ENCODE measurements at regions not wholly inside any gene's neighbourhood (a gene's known extent, or its start where the extent isn't known, plus 50 kb on each side); places are given as distances from the start of the nearest gene placed in this dataset.

- Histone ChIP-seq H3K4me2 (ENCODE audit: low read length) (no peak overlapping the region), H3K4me3 (ENCODE audit: low read length) (no peak overlapping the region), H3F3A (ENCODE audit: control insufficient read depth, insufficient read depth) (no peaks in the 10 kb centered on the region), H3K4me1 (ENCODE audit: control insufficient read depth, low read length) (no peaks in the 10 kb centered on the region), H3K27me3 (ENCODE audit: control insufficient read depth, low read length) (no peaks in the 10 kb centered on the region), H3K36me3 (ENCODE audit: control insufficient read depth, low read length) (no peaks in the 10 kb centered on the region), H3K79me2 (ENCODE audit: control insufficient read depth, low read length) (no peaks in the 10 kb centered on the region), H3K9me2 (replicated peaks; ENCODE audit: control insufficient read depth, low read length) (no peaks in the 10 kb centered on the region), H3K27ac (ENCODE audit: low read depth, low read length) (no peak overlapping the region), H4K20me1 (ENCODE audit: control insufficient read depth, insufficient read depth, low read depth, low read length) (no peaks in the 10 kb centered on the region), H3K9me3 (ENCODE audit: control insufficient read depth, insufficient read depth, low read length) (peaks cover 9% of the 10 kb centered on the region; the same call in 1 of the 2 replicates)
- TF ChIP-seq EZH2phosphoT487 (IDR thresholded peaks at IDR 0.05; ENCODE audit: borderline replicate concordance, low read length): no peak
- no peak for TF ChIP-seq CTCF (IDR thresholded peaks at IDR 0.05; ENCODE audit: low read depth, low read length, poor library complexity, severe bottlenecking)
These were observed 812.6 kb downstream of the MCTP2 start for GRCh38 chr15:95043933-95044313.

GRCh38 chr15:95044745-95045417, 813.5 kb downstream of the MCTP2 start:
- H3K4me1 ChIP-seq (ENCODE audit: control insufficient read depth, low read length): no peaks in the 10 kb centered on the region
- no peaks in the 10 kb centered on the region for H3F3A ChIP-seq (ENCODE audit: control insufficient read depth, insufficient read depth)
- H3K27me3 ChIP-seq (ENCODE audit: control insufficient read depth, low read length): no peaks in the 10 kb centered on the region
- H3K79me2 ChIP-seq (ENCODE audit: control insufficient read depth, low read length): no peaks in the 10 kb centered on the region
- H3K4me2 ChIP-seq (ENCODE audit: low read length): no peak overlapping the region
- no peaks in the 10 kb centered on the region for H4K20me1 ChIP-seq (ENCODE audit: control insufficient read depth, insufficient read depth, low read depth, low read length)
- no peak overlapping the region for H3K4me3 ChIP-seq (ENCODE audit: low read length)
- H3K27ac ChIP-seq (ENCODE audit: low read depth, low read length): no peak overlapping the region
- TF ChIP-seq EZH2phosphoT487 (IDR thresholded peaks at IDR 0.05; ENCODE audit: borderline replicate concordance, low read length) (no peak), CTCF (IDR thresholded peaks at IDR 0.05; ENCODE audit: low read depth, low read length, poor library complexity, severe bottlenecking) (no peak)
- no peaks in the 10 kb centered on the region for H3K9me2 ChIP-seq (replicated peaks; ENCODE audit: control insufficient read depth, low read length)
- peaks cover 9% of the 10 kb centered on the region; the same call in 1 of the 2 replicates for H3K9me3 ChIP-seq (ENCODE audit: control insufficient read depth, insufficient read depth, low read length)
- H3K36me3 ChIP-seq (ENCODE audit: control insufficient read depth, low read length): no peaks in the 10 kb centered on the region

GRCh38 chr15:95051861-95052260, 820.5 kb downstream of the MCTP2 start:
- Histone ChIP-seq H3K36me3 (ENCODE audit: control insufficient read depth, low read length) (no peaks in the 10 kb centered on the region), H3K79me2 (ENCODE audit: control insufficient read depth, low read length) (no peaks in the 10 kb centered on the region), H3K9me3 (ENCODE audit: control insufficient read depth, insufficient read depth, low read length) (peaks cover 8% of the 10 kb centered on the region; the same call in 1 of the 2 replicates), H3K9me2 (replicated peaks; ENCODE audit: control insufficient read depth, low read length) (no peaks in the 10 kb centered on the region), H3K4me2 (ENCODE audit: low read length) (no peak overlapping the region), H3K4me1 (ENCODE audit: control insufficient read depth, low read length) (no peaks in the 10 kb centered on the region), H3F3A (ENCODE audit: control insufficient read depth, insufficient read depth) (no peaks in the 10 kb centered on the region), H4K20me1 (ENCODE audit: control insufficient read depth, insufficient read depth, low read depth, low read length) (no peaks in the 10 kb centered on the region), H3K27ac (ENCODE audit: low read depth, low read length) (no peak overlapping the region), H3K27me3 (ENCODE audit: control insufficient read depth, low read length) (no peaks in the 10 kb centered on the region), H3K4me3 (ENCODE audit: low read length) (no peak overlapping the region)
- TF ChIP-seq EZH2phosphoT487 (IDR thresholded peaks at IDR 0.05; ENCODE audit: borderline replicate concordance, low read length) (no peak), CTCF (IDR thresholded peaks at IDR 0.05; ENCODE audit: low read depth, low read length, poor library complexity, severe bottlenecking) (no peak)

Data from DOHH2 (cell line).